ENCODE measurements at regions not wholly inside any gene's neighbourhood (a gene's known extent, or its start where the extent isn't known, plus 50 kb on each side); places are given as distances from the start of the nearest gene placed in this dataset.

DNA sequence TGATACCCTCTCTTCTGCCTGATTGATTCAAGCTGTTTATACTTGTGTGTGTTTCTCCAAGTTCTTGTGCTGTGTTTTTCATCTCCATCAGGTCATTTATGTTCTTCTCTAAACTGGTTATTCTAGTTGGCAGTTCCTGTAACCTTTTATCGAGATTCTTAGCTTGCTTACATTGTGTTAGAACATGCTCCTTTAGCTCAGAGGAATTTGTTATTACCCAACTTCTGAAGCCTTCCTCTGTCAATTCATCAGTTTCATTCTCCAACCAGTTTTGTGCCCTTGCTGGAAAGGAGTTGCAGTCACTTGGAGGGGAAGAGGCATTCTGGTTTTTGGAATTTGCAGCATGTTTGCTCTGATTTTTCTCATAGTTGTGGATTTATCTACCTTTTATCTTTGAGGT is 126.2 kb upstream of the FTMT start:
- H2AFZ ChIP-seq (ENCODE audit: low read length), result no peak overlapping the region
- ATAC-seq, result no peak
- no peaks in the 10 kb centered on the region for H3K36me3 ChIP-seq (replicated peaks in 1 of 2; ENCODE audit: control insufficient read depth in 1 of 2, insufficient read depth in 2 of 2, low read length in 2 of 2)
- 0% methylated on average over 1 of the region's 1 CpG for WGBS (ENCODE audit: low lambda C conversion rate)
- DNase-seq (ENCODE audit: low spot score), result no peak
- in situ Hi-C loops (cut with HindIII; ENCODE audit: extremely low pct_ligation_motif_present, low pct_unique_long_range_greater_than_20kb) (no loop called here), intact Hi-C loops (cut with micrococcal nuclease; ENCODE audit: unreplicated experiment) (no loop called here)
- H3K79me2 ChIP-seq (ENCODE audit: insufficient read depth, low read length), result no peaks in the 10 kb centered on the region
- no TSS peak for BruUV-seq (replicated peaks)
- H3K27ac ChIP-seq (ENCODE audit: extremely low read length, insufficient read depth, low read length), result no peak overlapping the region
- no peak overlapping the region for H3K9ac ChIP-seq (ENCODE audit: insufficient read depth, low read depth, low read length)
- POLR2A ChIA-PET, result no interaction called here
- CTCF ChIA-PET (ENCODE audit: low intra/inter-chr PET ratio, low total read pairs), result no interaction called here
- FAIRE-seq, result no peak
- no peaks in the 10 kb centered on the region for H3K4me1 ChIP-seq (ENCODE audit: insufficient read depth, low read length)
- no peaks in the 10 kb centered on the region for H3K9me3 ChIP-seq (ENCODE audit: low read length)
- no peak overlapping the region for H3K4me2 ChIP-seq (ENCODE audit: low read depth, low read length)
- H3K4me3 ChIP-seq (replicated peaks in 1 of 3; ENCODE audit: insufficient read depth in 1 of 3, low read depth in 2 of 3, low read length in 3 of 3), result no peak overlapping the region
- H3K27me3 ChIP-seq (ENCODE audit: control insufficient read depth in 1 of 2, insufficient read depth in 2 of 2, low read length in 2 of 2), result no peaks in the 10 kb centered on the region
- TF ChIP-seq GPN1 (CRISPR knock-in tag; IDR thresholded peaks at IDR 0.05; ENCODE audit: borderline replicate concordance), result no peak
- TF ChIP-seq SRY (CRISPR knock-in tag; IDR thresholded peaks at IDR 0.05), result no peak
- TF ChIP-seq ZNF281 (CRISPR knock-in tag; IDR thresholded peaks at IDR 0.05; ENCODE audit: borderline replicate concordance), result no peak
- TF ChIP-seq ZSCAN25 (CRISPR knock-in tag; IDR thresholded peaks at IDR 0.05), result no peak
- TF ChIP-seq ZNF598 (CRISPR knock-in tag; IDR thresholded peaks at IDR 0.05; ENCODE audit: borderline replicate concordance), result no peak
- TF ChIP-seq RCOR2 (CRISPR knock-in tag; IDR thresholded peaks at IDR 0.05), result no peak
- TF ChIP-seq, protein P1, sequence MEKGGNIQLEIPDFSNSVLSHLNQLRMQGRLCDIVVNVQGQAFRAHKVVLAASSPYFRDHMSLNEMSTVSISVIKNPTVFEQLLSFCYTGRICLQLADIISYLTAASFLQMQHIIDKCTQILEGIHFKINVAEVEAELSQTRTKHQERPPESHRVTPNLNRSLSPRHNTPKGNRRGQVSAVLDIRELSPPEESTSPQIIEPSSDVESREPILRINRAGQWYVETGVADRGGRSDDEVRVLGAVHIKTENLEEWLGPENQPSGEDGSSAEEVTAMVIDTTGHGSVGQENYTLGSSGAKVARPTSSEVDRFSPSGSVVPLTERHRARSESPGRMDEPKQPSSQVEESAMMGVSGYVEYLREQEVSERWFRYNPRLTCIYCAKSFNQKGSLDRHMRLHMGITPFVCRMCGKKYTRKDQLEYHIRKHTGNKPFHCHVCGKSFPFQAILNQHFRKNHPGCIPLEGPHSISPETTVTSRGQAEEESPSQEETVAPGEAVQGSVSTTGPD (CRISPR knock-in tag; IDR thresholded peaks at IDR 0.05), result no peak
- no peak for TF ChIP-seq NFATC3 (CRISPR knock-in tag; IDR thresholded peaks at IDR 0.05)
- TF ChIP-seq NFE2L2 (IDR thresholded peaks at IDR 0.05; ENCODE audit: low read length), result no peak
- TF ChIP-seq, protein P2, sequence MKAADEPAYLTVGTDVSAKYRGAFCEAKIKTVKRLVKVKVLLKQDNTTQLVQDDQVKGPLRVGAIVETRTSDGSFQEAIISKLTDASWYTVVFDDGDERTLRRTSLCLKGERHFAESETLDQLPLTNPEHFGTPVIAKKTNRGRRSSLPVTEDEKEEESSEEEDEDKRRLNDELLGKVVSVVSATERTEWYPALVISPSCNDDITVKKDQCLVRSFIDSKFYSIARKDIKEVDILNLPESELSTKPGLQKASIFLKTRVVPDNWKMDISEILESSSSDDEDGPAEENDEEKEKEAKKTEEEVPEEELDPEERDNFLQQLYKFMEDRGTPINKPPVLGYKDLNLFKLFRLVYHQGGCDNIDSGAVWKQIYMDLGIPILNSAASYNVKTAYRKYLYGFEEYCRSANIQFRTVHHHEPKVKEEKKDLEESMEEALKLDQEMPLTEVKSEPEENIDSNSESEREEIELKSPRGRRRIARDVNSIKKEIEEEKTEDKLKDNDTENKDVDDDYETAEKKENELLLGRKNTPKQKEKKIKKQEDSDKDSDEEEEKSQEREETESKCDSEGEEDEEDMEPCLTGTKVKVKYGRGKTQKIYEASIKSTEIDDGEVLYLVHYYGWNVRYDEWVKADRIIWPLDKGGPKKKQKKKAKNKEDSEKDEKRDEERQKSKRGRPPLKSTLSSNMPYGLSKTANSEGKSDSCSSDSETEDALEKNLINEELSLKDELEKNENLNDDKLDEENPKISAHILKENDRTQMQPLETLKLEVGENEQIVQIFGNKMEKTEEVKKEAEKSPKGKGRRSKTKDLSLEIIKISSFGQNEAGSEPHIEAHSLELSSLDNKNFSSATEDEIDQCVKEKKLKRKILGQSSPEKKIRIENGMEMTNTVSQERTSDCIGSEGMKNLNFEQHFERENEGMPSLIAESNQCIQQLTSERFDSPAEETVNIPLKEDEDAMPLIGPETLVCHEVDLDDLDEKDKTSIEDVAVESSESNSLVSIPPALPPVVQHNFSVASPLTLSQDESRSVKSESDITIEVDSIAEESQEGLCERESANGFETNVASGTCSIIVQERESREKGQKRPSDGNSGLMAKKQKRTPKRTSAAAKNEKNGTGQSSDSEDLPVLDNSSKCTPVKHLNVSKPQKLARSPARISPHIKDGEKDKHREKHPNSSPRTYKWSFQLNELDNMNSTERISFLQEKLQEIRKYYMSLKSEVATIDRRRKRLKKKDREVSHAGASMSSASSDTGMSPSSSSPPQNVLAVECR (CRISPR knock-in tag; IDR thresholded peaks at IDR 0.05; ENCODE audit: borderline replicate concordance), result no peak
- H4K20me1 ChIP-seq (ENCODE audit: insufficient read depth, low read length), result no peaks in the 10 kb centered on the region
